ENCODE measurements at regions not wholly inside any gene's neighbourhood (a gene's known extent, or its start where the extent isn't known, plus 50 kb on each side); places are given as distances from the start of the nearest gene placed in this dataset.

DNA sequence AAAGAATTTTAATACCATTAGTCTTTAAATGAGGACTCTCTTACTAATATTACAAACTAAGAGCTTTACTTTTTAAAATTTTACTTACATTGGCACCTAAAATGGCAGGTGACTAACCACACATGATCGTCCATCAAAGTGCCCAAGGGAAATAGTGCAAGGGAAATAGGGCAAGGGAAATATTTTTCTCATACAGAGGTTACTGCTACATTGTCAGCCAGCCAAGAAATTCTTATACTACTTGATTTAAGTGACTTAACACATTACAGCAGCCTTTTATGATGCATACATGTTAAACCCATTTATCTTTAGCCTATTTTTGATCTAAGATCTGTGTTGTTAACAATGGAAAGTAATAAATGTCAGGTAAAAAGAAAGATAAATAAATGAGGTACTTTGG lies 587.2 kb upstream of the PKDCC start:
- TF ChIP-seq, protein P1, sequence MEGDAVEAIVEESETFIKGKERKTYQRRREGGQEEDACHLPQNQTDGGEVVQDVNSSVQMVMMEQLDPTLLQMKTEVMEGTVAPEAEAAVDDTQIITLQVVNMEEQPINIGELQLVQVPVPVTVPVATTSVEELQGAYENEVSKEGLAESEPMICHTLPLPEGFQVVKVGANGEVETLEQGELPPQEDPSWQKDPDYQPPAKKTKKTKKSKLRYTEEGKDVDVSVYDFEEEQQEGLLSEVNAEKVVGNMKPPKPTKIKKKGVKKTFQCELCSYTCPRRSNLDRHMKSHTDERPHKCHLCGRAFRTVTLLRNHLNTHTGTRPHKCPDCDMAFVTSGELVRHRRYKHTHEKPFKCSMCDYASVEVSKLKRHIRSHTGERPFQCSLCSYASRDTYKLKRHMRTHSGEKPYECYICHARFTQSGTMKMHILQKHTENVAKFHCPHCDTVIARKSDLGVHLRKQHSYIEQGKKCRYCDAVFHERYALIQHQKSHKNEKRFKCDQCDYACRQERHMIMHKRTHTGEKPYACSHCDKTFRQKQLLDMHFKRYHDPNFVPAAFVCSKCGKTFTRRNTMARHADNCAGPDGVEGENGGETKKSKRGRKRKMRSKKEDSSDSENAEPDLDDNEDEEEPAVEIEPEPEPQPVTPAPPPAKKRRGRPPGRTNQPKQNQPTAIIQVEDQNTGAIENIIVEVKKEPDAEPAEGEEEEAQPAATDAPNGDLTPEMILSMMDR (IDR thresholded peaks at IDR 0.05): no peak
- no peak for TF ChIP-seq EP300 (IDR thresholded peaks at IDR 0.05)
- no peak for TF ChIP-seq POLR2A (IDR thresholded peaks at IDR 0.05)
